UCSD-AML1 (cell line): ENCODE measurements at regions not wholly inside any gene's neighbourhood (a gene's known extent, or its start where the extent isn't known, plus 50 kb on each side); places are given as distances from the start of the nearest gene placed in this dataset.

Experiments used
- DNase-seq: peaks from one replicate; lab custom pipeline; 2025; ENCODE audit not compliant: unreplicated experiment; lab: John Stamatoyannopoulos, UW

- DNase-seq, result no peak
These were observed 135.5 kb upstream of the SORCS3 start for GRCh38 chr10:104505521-104506042.

- DNase-seq, result no peak
These were observed 131.1 kb upstream of the SORCS3 start for GRCh38 chr10:104509981-104510380.

- no peak for DNase-seq
These were observed 130.4 kb upstream of the SORCS3 start for GRCh38 chr10:104510644-104511043.

- no peak for DNase-seq
These were observed 128.3 kb upstream of the SORCS3 start for GRCh38 chr10:104512800-104513199.

- DNase-seq, result no peak
These were observed 125.4 kb upstream of the SORCS3 start for GRCh38 chr10:104515678-104516199.

GRCh38 chr10:104516986-104517385 lies 124.1 kb upstream of the SORCS3 start:
- no peak for DNase-seq

- DNase-seq, result no peak
These were observed 123.1 kb upstream of the SORCS3 start for GRCh38 chr10:104517946-104518345.

GRCh38 chr10:104518891-104519290 lies 122.2 kb upstream of the SORCS3 start:
- DNase-seq, result no peak

- DNase-seq, result no peak
These were observed 120.4 kb upstream of the SORCS3 start for GRCh38 chr10:104520653-104521052.

GRCh38 chr10:104521901-104522694 lies 119.0 kb upstream of the SORCS3 start:
- no peak for DNase-seq

- no peak for DNase-seq
These were observed 114.9 kb upstream of the SORCS3 start for GRCh38 chr10:104526188-104526587.

GRCh38 chr10:104527013-104527412 lies 114.1 kb upstream of the SORCS3 start:
- no peak for DNase-seq

GRCh38 chr10:104540181-104540580 lies 100.9 kb upstream of the SORCS3 start:
- no peak for DNase-seq

GRCh38 chr10:104541820-104542219 lies 99.3 kb upstream of the SORCS3 start:
- no peak for DNase-seq

- DNase-seq, result no peak
These were observed 94.8 kb upstream of the SORCS3 start for GRCh38 chr10:104546336-104546735.

- no peak for DNase-seq
These were observed 94.3 kb upstream of the SORCS3 start for GRCh38 chr10:104546756-104547155.

GRCh38 chr10:104548090-104548489 lies 93.0 kb upstream of the SORCS3 start:
- DNase-seq, result no peak

- no peak for DNase-seq
These were observed 84.3 kb upstream of the SORCS3 start for GRCh38 chr10:104556831-104557230.

GRCh38 chr10:104557966-104558365 lies 83.1 kb upstream of the SORCS3 start:
- DNase-seq, result no peak

GRCh38 chr10:104559935-104560334 lies 81.2 kb upstream of the SORCS3 start:
- DNase-seq, result no peak

GRCh38 chr10:104563051-104563450 lies 78.0 kb upstream of the SORCS3 start:
- no peak for DNase-seq

- no peak for DNase-seq
These were observed 77.5 kb upstream of the SORCS3 start for GRCh38 chr10:104563548-104563947.

GRCh38 chr10:104574427-104574826 lies 66.7 kb upstream of the SORCS3 start:
- DNase-seq, result no peak
